A549 (cell line): ENCODE measurements at regions not wholly inside any gene's neighbourhood (a gene's known extent, or its start where the extent isn't known, plus 50 kb on each side); places are given as distances from the start of the nearest gene placed in this dataset.

Experiments
- ATAC-seq, 2 experiments: fragments of 200-7000 bp in 1 of 2; fragments of >200 bp in 1 of 2; cut with Nextera tagmentation in 1 of 2; cut with Tn5 transposase in 1 of 2; 3 replicates each; pipeline versions ENCODE4 v1.8.0 to v1.9.1; 2018 to 2020; ENCODE audit warnings: mild to moderate bottlenecking in 1 of 2, moderate library complexity in 1 of 2
- CTCF ChIA-PET: fragments of 300-600 bp; sonication (Branson Sonifier 250); formaldehyde crosslinking; extraction: SDS; loops from one replicate; lab custom pipeline; 2021; ENCODE audit warnings: antibody characterized with exemption, inconsistent platforms; lab: Yijun Ruan, JAX
- POLR2A ChIA-PET: fragments of 350-600 bp; formaldehyde crosslinking; extraction: SDS; loops from one replicate; lab custom pipeline; 2021; ENCODE audit warnings: antibody characterized with exemption, inconsistent platforms; lab: Yijun Ruan, JAX
- DNase-seq, 2 experiments: peaks; one replicate each; pipeline versions ENCODE4 v3.0.0 to v3.0.0-alpha.2; 2011 to 2016; ENCODE audit warnings: low read depth in 1 of 2, low spot score in 1 of 2
- FAIRE-seq: peaks from 2 replicates; lab custom pipeline; 2011; peaks lifted over from hg19 to GRCh38; lab: Jason Lieb, UNC
- H3K27ac ChIP-seq, 2 experiments: fragments of >200 bp; sonication (Bioruptor Twin); formaldehyde crosslinking; 3 replicates each; pipeline ENCODE4 v1.5.1; 2016 to 2017
- H3K4me1 ChIP-seq: fragments of >200 bp; sonication (Bioruptor Twin); formaldehyde crosslinking; 3 replicates; pipeline ENCODE4 v1.6.1; 2016
- H3K4me2 ChIP-seq: fragments of >200 bp; sonication (Bioruptor Twin); formaldehyde crosslinking; 3 replicates; pipeline ENCODE4 v1.6.1; 2016
- H3K4me3 ChIP-seq: fragments of >200 bp; sonication (Bioruptor Twin); formaldehyde crosslinking; 3 replicates; pipeline ENCODE4 v1.5.1; 2016
- H3K9me3 ChIP-seq: fragments of >200 bp; sonication (Bioruptor Twin); formaldehyde crosslinking; 3 replicates; pipeline ENCODE4 v1.6.1; 2016
- BCL3 ChIP-seq: fragments of >200 bp; sonication (Bioruptor Twin); formaldehyde crosslinking; IDR thresholded peaks from 3 replicates; pipeline ENCODE4 v1.6.1; 2016
- BHLHE40 ChIP-seq: IDR thresholded peaks from 2 replicates; pipeline ENCODE4 v1.6.1; 2012; ENCODE audit warnings: low read depth, low read length, inconsistent platforms
- CBX8 ChIP-seq: fragments of 200-600 bp; sonication (generic); IDR thresholded peaks from 2 replicates; pipeline ENCODE4 v1.6.1; 2016
- CEBPB ChIP-seq, 2 experiments: fragments of >200 bp in 1 of 2; sonication (Bioruptor Twin) in 1 of 2; formaldehyde crosslinking in 1 of 2; IDR thresholded peaks; 2 replicates each; pipeline ENCODE4 v1.6.1; 2012 to 2016
- CHD4 ChIP-seq: fragments of 200-600 bp; sonication (generic); IDR thresholded peaks from 2 replicates; pipeline ENCODE4 v1.6.1; 2016; ENCODE audit warnings: antibody characterized with exemption, mild to moderate bottlenecking, borderline replicate concordance
- CTCF ChIP-seq: fragments of >200 bp; sonication (Bioruptor Twin); formaldehyde crosslinking; IDR thresholded peaks from 3 replicates; pipeline ENCODE4 v1.5.1; 2016
- E2F6 ChIP-seq: IDR thresholded peaks from 2 replicates; pipeline ENCODE4 v1.6.1; 2012; ENCODE audit warnings: low read depth, borderline replicate concordance
- ESRRA ChIP-seq: fragments of 150-350 bp; IDR thresholded peaks from 2 replicates; pipeline ENCODE4 v1.6.1; 2014; ENCODE audit warnings: mild to moderate bottlenecking, low read length, borderline replicate concordance
- FOSB ChIP-seq: fragments of 250-450 bp; sonication (Bioruptor Pico); IDR thresholded peaks from 2 replicates; pipeline ENCODE4 v1.5.0; 2020; ENCODE audit warnings: mild to moderate bottlenecking, moderate library complexity
- HEYL ChIP-seq: fragments of 250-450 bp; sonication (Bioruptor Pico); IDR thresholded peaks from 2 replicates; pipeline ENCODE4 v1.8.0; 2021; ENCODE audit warnings: mild to moderate bottlenecking, moderate library complexity
- HMGXB4 ChIP-seq: fragments of 250-450 bp; sonication (Bioruptor Pico); IDR thresholded peaks from 2 replicates; pipeline ENCODE4 v1.5.0; 2021; ENCODE audit warnings: mild to moderate bottlenecking, moderate library complexity, borderline replicate concordance
- HOXB5 ChIP-seq: fragments of 250-450 bp; sonication (Bioruptor Pico); IDR thresholded peaks from 2 replicates; pipeline ENCODE4 v1.5.0; 2020; ENCODE audit warnings: mild to moderate bottlenecking, moderate library complexity
- JUN ChIP-seq, 2 experiments: fragments of >200 bp; sonication (Bioruptor Twin); formaldehyde crosslinking; IDR thresholded peaks; 2 replicates in 1 of 2; 3 replicates in 1 of 2; pipeline ENCODE4 v1.6.1; 2016 to 2017
- MAFK ChIP-seq: fragments of 450-650 bp; IDR thresholded peaks from 2 replicates; pipeline ENCODE4 v1.6.1; 2014; ENCODE audit not compliant: partially characterized antibody
- MAX ChIP-seq: IDR thresholded peaks from 2 replicates; pipeline ENCODE4 v1.6.1; 2012
- MAZ ChIP-seq: fragments of 150-350 bp; IDR thresholded peaks from 2 replicates; pipeline ENCODE4 v1.6.1; 2014; ENCODE audit warnings: antibody characterized with exemption, low read depth, low read length, borderline replicate concordance
- NR3C1 ChIP-seq: fragments of >200 bp; sonication (Bioruptor Twin); formaldehyde crosslinking; IDR thresholded peaks from 3 replicates; pipeline ENCODE4 v1.6.1; 2017
- PBX3 ChIP-seq: IDR thresholded peaks from 2 replicates; pipeline ENCODE4 v1.6.1; 2012
- PHF8 ChIP-seq: fragments of 200-600 bp; sonication (generic); IDR thresholded peaks from 2 replicates; pipeline ENCODE4 v1.6.1; 2016; ENCODE audit warnings: low read depth, mild to moderate bottlenecking, antibody characterized with exemption, moderate library complexity, borderline replicate concordance
- POLR2A ChIP-seq: IDR thresholded peaks from 2 replicates; pipeline ENCODE4 v1.6.1; 2012; ENCODE audit warnings: mild to moderate bottlenecking, low read length
- RFX5 ChIP-seq: fragments of 450-650 bp; IDR thresholded peaks from 2 replicates; pipeline ENCODE4 v1.7.1; 2014; ENCODE audit warnings: antibody characterized with exemption, mild to moderate bottlenecking, moderate library complexity
- SREBF2 ChIP-seq: fragments of 450-650 bp; IDR thresholded peaks from 2 replicates; pipeline ENCODE4 v1.6.1; 2014; ENCODE audit warnings: mild to moderate bottlenecking, moderate library complexity
- TP53 ChIP-seq: fragments of 250-450 bp; sonication (Bioruptor Pico); IDR thresholded peaks from 2 replicates; pipeline ENCODE4 v1.5.0; 2021; ENCODE audit warnings: mild to moderate bottlenecking, moderate library complexity
- ZSCAN20 ChIP-seq: fragments of 250-450 bp; sonication (Bioruptor Pico); IDR thresholded peaks from 2 replicates; pipeline ENCODE4 v1.8.0; 2022; ENCODE audit warnings: mild to moderate bottlenecking, moderate library complexity
- WGBS: methylation state at CpG from one replicate; pipeline ENCODE4 v1.1.6; 2017; ENCODE audit errors: missing lambda C conversion rate; 5-methylcytosine and 5-hydroxymethylcytosine counted together

GRCh38 chr7:13027321-13027720 is 339.9 kb downstream of the ARL4A start:
- POLR2A ChIA-PET: no interaction called here
- peaks cover 16% of the 10 kb centered on the region for H3K4me1 ChIP-seq
- 81% methylated on average over 2 of the region's 2 CpGs for WGBS
- CTCF ChIA-PET: interaction anchor here (1.5 kb wide), 1 partner anchor 11 kb away, joined by 4 read pairs; no protein-coding TSS in a partner anchor
- H3K4me3 ChIP-seq: no peak overlapping the region
- TF ChIP-seq CTCF (no peak), FOSB (no peak), CBX8 (no peak), PHF8 (no peak), CHD4 (no peak), RFX5 (no peak), HOXB5 (CRISPR knock-in tag) (no peak), MAZ (no peak), ESRRA (no peak), ZSCAN20 (CRISPR knock-in tag) (no peak), NR3C1 (no peak), POLR2A (no peak), SREBF2 (no peak), BHLHE40 (no peak), E2F6 (no peak)
- no peak overlapping the region for H3K27ac ChIP-seq
- ATAC-seq (no peak), DNase-seq (no peak), FAIRE-seq (no peak)
- no peak overlapping the region for H3K4me2 ChIP-seq
- H3K9me3 ChIP-seq: no peaks in the 10 kb centered on the region

GRCh38 chr7:13028036-13028824 is 340.8 kb downstream of the ARL4A start:
- TF ChIP-seq MAFK (no peak), SREBF2 (no peak), CEBPB (IDR thresholded peaks at IDR 0.05) (no peak), ESRRA (no peak), CHD4 (no peak), HMGXB4 (CRISPR knock-in tag) (no peak), JUN (IDR thresholded peaks at IDR 0.05) (no peak), BCL3 (no peak), HOXB5 (CRISPR knock-in tag) (no peak), TP53 (no peak), PBX3 (no peak), HEYL (CRISPR knock-in tag) (no peak), E2F6 (no peak), MAX (no peak)
- no peak overlapping the region for H3K4me3 ChIP-seq
- H3K27ac ChIP-seq: peak overlapping the region in 1 of 2 experiments; percentile 63; a peak in 2 of 6 replicates
- ChIA-PET CTCF (interaction anchor here (0.6 to 3.4 kb wide), 3 partner anchors 11 to 342 kb away, joined by 3 to 16 read pairs (median 3); partner anchors contain the start of gene ARL4A), POLR2A (interaction anchor here (1.0 kb wide), 1 partner anchor 11 kb away, joined by 4 read pairs; no protein-coding TSS in a partner anchor)
- H3K4me1 ChIP-seq: peaks cover 26% of the 10 kb centered on the region
- DNase-seq: no peak
- no peak for FAIRE-seq
- ATAC-seq: no peak
- H3K9me3 ChIP-seq: no peaks in the 10 kb centered on the region
- 74% methylated on average over 4 of the region's 4 CpGs for WGBS
- no peak overlapping the region for H3K4me2 ChIP-seq
